ENCODE measurements at regions not wholly inside any gene's neighbourhood (a gene's known extent, or its start where the extent isn't known, plus 50 kb on each side); places are given as distances from the start of the nearest gene placed in this dataset.

DNA sequence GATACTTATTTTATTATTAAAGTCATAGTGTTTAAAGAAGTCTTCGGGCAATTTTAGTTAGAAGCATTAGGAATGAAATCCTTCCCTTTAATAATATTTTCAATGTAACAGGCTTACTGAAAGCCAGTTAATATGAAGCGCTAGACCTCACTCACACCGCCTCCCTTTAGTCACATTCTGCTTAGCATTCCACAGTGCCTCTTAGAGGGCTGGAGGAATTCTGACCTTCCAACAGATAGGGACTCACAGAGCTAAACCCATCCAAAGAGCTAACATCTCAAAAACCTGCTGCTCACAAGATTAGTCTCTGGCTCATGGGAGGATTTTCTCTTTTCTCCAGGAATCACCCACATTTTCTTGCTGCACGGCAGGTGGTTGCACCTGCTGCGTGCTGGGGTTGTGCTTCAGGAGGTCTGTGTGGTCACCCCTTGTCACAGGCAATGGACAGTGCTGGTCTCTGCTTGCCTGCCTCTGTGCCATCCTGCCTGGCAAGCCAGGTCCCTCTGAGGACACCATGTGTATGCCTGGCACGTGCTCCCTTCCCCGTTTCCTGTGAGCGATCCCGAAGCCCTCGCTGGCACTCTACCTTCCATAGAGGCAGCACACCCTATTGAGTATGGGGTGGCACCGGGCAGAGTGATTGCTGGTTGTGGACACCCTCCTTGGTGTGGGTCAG, 91.8 kb downstream of the KLF6 start:
- no peak for DNase-seq (ENCODE audit: extremely low read depth, low read depth)

DNA sequence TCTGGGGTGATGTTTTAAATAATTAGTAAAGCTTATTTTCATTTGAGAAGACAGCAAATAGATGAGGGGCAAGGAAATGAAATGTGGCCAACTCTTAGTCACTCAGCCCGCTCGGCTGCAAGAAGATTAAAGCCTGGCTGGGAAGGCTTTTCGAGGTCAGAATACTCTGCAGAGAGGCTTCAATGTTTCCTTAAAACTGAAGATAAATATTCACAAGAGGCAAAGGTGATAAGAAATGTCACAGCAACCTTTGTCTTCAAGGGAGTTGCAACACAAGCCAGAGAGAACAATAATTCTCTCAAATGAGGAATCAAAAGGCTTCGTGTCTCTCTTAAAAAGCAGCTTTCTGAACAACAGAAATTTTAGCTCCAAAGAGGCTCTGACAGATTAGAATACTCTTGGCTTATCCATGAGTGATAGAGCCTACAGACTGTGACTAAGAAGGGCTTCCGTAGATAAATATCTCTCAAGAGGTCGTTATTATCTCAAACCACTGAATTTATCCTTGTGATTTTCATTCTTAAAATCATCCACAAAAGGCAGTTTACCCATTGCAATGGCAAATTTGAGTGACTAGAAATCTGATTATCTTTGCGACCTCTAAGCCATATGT, 92.5 kb downstream of the KLF6 start:
- TF ChIP-seq, protein P1, sequence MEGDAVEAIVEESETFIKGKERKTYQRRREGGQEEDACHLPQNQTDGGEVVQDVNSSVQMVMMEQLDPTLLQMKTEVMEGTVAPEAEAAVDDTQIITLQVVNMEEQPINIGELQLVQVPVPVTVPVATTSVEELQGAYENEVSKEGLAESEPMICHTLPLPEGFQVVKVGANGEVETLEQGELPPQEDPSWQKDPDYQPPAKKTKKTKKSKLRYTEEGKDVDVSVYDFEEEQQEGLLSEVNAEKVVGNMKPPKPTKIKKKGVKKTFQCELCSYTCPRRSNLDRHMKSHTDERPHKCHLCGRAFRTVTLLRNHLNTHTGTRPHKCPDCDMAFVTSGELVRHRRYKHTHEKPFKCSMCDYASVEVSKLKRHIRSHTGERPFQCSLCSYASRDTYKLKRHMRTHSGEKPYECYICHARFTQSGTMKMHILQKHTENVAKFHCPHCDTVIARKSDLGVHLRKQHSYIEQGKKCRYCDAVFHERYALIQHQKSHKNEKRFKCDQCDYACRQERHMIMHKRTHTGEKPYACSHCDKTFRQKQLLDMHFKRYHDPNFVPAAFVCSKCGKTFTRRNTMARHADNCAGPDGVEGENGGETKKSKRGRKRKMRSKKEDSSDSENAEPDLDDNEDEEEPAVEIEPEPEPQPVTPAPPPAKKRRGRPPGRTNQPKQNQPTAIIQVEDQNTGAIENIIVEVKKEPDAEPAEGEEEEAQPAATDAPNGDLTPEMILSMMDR (IDR thresholded peaks at IDR 0.05; ENCODE audit: low read depth, low read length, missing control alignments): no peak
- DNase-seq (ENCODE audit: extremely low read depth, low read depth): no peak

More for the DNA sequence above, 91.8 kb downstream of the KLF6 start:
- TF ChIP-seq, protein P1 (IDR thresholded peaks at IDR 0.05; ENCODE audit: low read depth, low read length, missing control alignments): no peak
- no peak overlapping the region for H3K4me3 ChIP-seq (replicated peaks; ENCODE audit: low read depth, low read length)

DNA sequence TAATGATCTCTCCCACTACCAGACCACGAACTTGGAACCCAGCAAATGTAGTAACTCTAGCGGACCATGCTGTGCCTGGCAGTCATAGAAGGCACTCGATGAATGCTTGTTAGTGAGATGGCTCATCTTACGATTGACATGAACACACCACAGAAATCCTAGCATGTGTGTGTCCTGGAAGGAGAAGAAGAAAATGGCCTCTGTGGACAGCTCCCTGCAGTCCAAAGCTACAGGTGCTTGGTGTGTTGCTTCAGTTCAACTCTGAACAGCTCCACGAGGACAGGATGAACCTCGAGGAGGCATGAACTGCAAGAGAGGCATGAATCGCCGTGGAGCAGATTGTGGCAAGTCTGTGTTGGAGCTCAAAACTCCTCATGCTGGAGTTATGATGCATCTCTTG, 93.5 kb downstream of the KLF6 start:
- no peak for DNase-seq (ENCODE audit: extremely low read depth, low read depth)
- TF ChIP-seq, protein P1 (IDR thresholded peaks at IDR 0.05; ENCODE audit: low read depth, low read length, missing control alignments): no peak
- H3K4me3 ChIP-seq (replicated peaks; ENCODE audit: low read depth, low read length): no peak overlapping the region

More for the DNA sequence above, 92.5 kb downstream of the KLF6 start:
- H3K4me3 ChIP-seq (replicated peaks; ENCODE audit: low read depth, low read length): no peak overlapping the region

DNA sequence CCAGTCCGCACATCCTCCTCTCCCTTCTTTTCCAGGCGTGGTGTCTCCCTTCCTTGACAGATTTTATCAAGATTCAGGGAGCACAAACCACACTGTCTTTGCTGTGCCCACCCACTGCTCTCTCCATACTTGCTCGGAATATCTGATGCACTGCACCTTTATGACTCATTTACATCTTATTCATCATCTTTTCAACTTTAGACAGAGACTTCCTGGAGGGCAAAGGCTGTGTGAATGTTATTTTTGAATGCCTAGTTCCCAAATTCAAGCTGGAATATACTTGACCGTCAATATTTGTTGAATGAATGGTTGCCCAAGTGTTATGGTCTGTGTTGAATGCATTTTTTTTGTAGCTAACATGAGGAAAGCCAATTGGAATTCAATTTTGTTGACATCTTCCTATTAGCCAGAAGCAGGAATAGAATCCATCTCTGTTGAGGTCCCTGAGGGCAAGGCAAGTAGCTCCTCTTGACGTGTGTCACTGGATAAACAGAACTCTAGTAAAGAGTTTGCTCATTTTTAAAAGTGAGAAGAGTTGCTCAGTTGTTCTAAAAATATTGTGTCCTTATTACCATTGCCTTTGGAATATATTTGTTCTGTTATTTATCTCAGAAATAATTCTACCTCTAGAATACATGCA, 95.0 kb downstream of the KLF6 start:
- no peak for DNase-seq (ENCODE audit: extremely low read depth, low read depth)
- TF ChIP-seq, protein P1 (IDR thresholded peaks at IDR 0.05; ENCODE audit: low read depth, low read length, missing control alignments): no peak
- no peak overlapping the region for H3K4me3 ChIP-seq (replicated peaks; ENCODE audit: low read depth, low read length)

DNA sequence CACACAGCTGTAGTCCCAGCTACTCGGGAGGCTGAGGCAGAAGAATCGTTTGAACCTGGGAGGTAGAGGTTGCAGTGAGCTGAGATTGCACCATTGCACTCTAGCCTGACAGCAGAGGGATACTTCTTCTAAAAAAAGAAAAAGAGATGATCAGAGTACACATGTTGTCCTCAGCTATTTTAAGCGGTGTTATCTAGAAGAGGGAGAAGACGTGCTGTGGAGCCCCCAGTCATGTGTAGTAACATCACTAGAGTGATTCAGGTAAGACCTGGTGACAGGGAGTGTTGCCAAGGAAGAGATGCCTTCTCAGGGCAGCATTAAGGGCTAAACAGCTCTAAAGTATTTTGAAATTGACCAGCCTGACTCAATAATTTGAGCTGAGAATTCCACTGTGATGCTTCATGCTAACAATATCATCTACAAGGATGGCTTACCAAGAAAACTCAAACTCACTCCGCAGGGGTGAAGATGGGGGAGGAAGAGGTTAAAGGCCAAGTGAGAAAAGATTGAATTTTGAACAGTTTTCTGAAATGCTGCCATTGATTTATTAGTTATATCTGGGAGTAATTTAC, 97.4 kb downstream of the KLF6 start:
- no peak for DNase-seq (ENCODE audit: extremely low read depth, low read depth)
- TF ChIP-seq, protein P1 (IDR thresholded peaks at IDR 0.05; ENCODE audit: low read depth, low read length, missing control alignments): no peak
- no peak overlapping the region for H3K4me3 ChIP-seq (replicated peaks; ENCODE audit: low read depth, low read length)

DNA sequence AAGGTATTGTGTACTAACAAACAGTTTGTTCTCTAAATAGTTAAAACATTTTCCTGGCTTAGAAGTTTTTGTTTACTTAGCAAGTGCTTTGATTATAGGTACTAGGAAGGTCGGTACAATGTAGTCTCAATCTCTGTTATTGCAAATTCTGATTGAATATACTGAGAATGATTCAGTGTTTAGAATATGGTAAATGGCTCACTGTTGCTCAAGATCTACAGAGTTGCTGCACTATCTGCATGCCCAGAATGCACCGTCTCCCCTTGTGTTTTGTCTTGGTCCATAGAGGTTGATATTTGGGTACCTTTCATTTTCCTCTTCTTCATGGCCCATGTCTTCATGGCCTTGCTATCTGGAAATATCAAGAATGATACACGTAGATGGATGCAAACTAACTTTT, 99.6 kb downstream of the KLF6 start:
- no peak overlapping the region for H3K4me3 ChIP-seq (replicated peaks; ENCODE audit: low read depth, low read length)
- TF ChIP-seq, protein P1 (IDR thresholded peaks at IDR 0.05; ENCODE audit: low read depth, low read length, missing control alignments): no peak
- DNase-seq (ENCODE audit: extremely low read depth, low read depth): no peak
